Retina (tissue), 1 donor: ENCODE measurements at regions not wholly inside any gene's neighbourhood (a gene's known extent, or its start where the extent isn't known, plus 50 kb on each side); places are given as distances from the start of the nearest gene placed in this dataset.

Experiments
- DNase-seq: peaks from one replicate; pipeline ENCODE4 v3.0.0-alpha.2; 2016

GRCh38 chr3:42012935-42013690, 51.2 kb upstream of the ULK4 start:
- DNase-seq: peak; percentile 66

- DNase-seq: no peak
These were observed 50.6 kb upstream of the ULK4 start for GRCh38 chr3:42012383-42012934.
